Activated naive CD4-positive, alpha-beta T cell treated with anti-CD3 and anti-CD28 coated beads, Interleukin-2, amount 10 ng/mL, durations not matched to agents 7 days and 5 days (primary cell): ENCODE measurements at regions not wholly inside any gene's neighbourhood (a gene's known extent, or its start where the extent isn't known, plus 50 kb on each side); places are given as distances from the start of the nearest gene placed in this dataset.
A peak's percentile ranks its signal among the peaks of the same experiment; 100 is the strongest.
"Not testable (repeated sequence)": the region's sequence is repeated elsewhere in the genome, so short reads cannot be mapped to it uniquely, and the experiment has no call there.

Experiments used
- CTCF ChIA-PET: fragments of 350-600 bp; sonication (Branson Sonifier 250); formaldehyde crosslinking; loops from one replicate; lab custom pipeline; 2021; ENCODE audit warnings: antibody characterized with exemption; lab: Charles Lee
- DNase-seq: peaks from one replicate; pipeline ENCODE4 v3.0.0-alpha.2; 2020
- H3K27ac Mint-ChIP-seq: one replicate; pipeline ENCODE4 v1.8.0; 2021; ENCODE audit warnings: mild to moderate bottlenecking, moderate library complexity, mixed read lengths
- H3K27me3 Mint-ChIP-seq: one replicate; pipeline ENCODE4 v1.8.0; 2021; ENCODE audit warnings: mild to moderate bottlenecking, mixed read lengths
- H3K36me3 Mint-ChIP-seq: one replicate; pipeline ENCODE4 v1.8.0; 2021; ENCODE audit warnings: mixed read lengths
- H3K4me1 Mint-ChIP-seq: one replicate; pipeline ENCODE4 v1.8.0; 2021; ENCODE audit warnings: mixed read lengths
- H3K4me3 Mint-ChIP-seq: one replicate; pipeline ENCODE4 v1.8.0; 2021; ENCODE audit warnings: mild to moderate bottlenecking, moderate library complexity, mixed read lengths
- H3K9me3 Mint-ChIP-seq: one replicate; pipeline ENCODE4 v1.8.0; 2021; ENCODE audit warnings: mixed read lengths

DNA sequence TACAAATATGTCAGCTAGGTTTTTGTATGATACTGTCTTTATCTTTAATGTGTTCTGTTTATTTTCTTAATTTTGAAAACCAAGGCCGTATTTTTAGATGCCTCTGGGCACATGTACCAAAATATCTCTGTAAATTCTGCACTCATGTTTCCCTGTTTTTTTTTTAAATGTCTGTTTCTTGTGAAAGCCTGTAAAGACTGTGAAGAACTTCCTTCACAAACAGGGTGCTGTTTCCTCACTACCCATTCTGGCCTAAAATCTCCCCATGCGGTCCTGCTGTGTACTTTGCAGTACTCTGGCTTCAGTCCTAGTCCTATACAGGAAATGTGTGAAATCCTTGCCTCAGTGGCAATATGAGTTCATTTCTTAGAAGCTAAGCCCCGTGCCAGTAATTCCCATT, 133.4 kb upstream of the ZBTB20 start:
- Mint-ChIP-seq H3K9me3 (no peaks in the 10 kb centered on the region), H3K4me1 (peaks cover 3% of the 10 kb centered on the region), H3K4me3 (no peak overlapping the region), H3K36me3 (no peaks in the 10 kb centered on the region), H3K27me3 (no peaks in the 10 kb centered on the region), H3K27ac (no peak overlapping the region)
- DNase-seq = no peak
- CTCF ChIA-PET = no interaction called here

- H3K9me3 Mint-ChIP-seq = no peaks in the 10 kb centered on the region
- CTCF ChIA-PET = no interaction called here
- peaks cover 3% of the 10 kb centered on the region for H3K4me1 Mint-ChIP-seq
- no peaks in the 10 kb centered on the region for H3K27me3 Mint-ChIP-seq
- H3K27ac Mint-ChIP-seq = no peak overlapping the region
- DNase-seq = no peak
- no peaks in the 10 kb centered on the region for H3K36me3 Mint-ChIP-seq
- no peak overlapping the region for H3K4me3 Mint-ChIP-seq
These were observed 134.9 kb upstream of the ZBTB20 start for GRCh38 chr3:115281697-115282675.

GRCh38 chr3:115284980-115285379, 137.9 kb upstream of the ZBTB20 start:
- Mint-ChIP-seq H3K9me3 (no peaks in the 10 kb centered on the region), H3K27me3 (no peaks in the 10 kb centered on the region), H3K4me3 (no peak overlapping the region), H3K4me1 (peaks cover 3% of the 10 kb centered on the region), H3K27ac (no peak overlapping the region), H3K36me3 (no peaks in the 10 kb centered on the region)
- CTCF ChIA-PET = interaction anchor here (0.6 kb wide), 1 partner anchor 136 kb away, joined by 3 read pairs; no protein-coding TSS in a partner anchor
- DNase-seq = no peak

DNA sequence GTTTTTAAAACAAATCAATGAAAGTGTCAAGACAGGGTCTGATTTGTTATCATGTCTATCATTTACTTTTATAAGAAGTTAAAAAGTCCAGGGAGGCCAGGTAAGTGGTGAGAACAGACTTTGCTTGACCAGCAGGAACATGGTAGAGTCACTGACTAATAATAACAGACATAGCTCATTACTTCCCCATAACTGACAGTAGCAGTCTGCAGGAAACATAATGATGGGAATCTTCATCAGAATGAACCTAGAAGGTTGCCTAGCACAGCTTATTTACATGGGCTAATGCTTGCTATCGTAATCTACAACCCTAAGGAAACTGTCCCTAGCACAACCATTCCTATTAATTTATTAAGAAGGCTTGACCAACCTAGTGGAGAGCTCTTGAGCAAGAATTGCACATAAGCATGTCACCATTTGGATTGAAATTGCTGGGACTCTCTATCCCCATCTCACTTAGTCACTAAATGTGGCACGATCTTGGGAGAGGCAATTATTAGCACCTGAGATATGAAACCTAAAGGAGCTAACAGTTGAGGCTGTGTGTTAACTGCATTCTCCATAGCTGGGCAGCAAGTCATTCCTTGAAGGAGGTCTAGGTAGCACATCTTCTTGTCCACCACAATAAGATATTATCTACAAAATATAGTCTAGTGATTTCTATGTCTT, 139.6 kb upstream of the ZBTB20 start:
- Mint-ChIP-seq H3K4me3 (no peak overlapping the region), H3K4me1 (no peaks in the 10 kb centered on the region), H3K9me3 (no peaks in the 10 kb centered on the region), H3K27ac (no peak overlapping the region), H3K36me3 (no peaks in the 10 kb centered on the region), H3K27me3 (no peaks in the 10 kb centered on the region)
- CTCF ChIA-PET = no interaction called here
- DNase-seq = no peak

DNA sequence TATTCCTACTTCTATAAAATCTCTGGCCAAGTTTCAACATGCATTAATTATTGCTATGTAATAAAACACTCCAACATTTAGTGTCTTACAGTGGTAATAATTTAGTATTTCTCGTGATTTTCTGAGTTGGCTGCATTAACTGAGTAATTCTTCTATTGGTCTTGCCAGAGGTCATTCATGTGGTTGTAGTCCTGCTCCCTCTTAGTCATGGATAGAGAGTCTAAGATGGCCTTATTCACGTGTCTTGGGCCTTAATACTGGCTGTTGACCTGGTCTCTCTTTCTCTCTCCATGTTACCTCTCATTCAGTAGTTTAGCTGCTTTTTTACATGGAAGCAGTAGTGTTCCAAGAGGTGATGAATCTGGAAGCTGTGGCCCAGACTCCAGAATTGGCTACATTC, 140.1 kb upstream of the ZBTB20 start:
- no peak overlapping the region for H3K27ac Mint-ChIP-seq
- H3K4me3 Mint-ChIP-seq = no peak overlapping the region
- H3K9me3 Mint-ChIP-seq = no peaks in the 10 kb centered on the region
- CTCF ChIA-PET = no interaction called here
- H3K4me1 Mint-ChIP-seq = no peaks in the 10 kb centered on the region
- H3K27me3 Mint-ChIP-seq = no peaks in the 10 kb centered on the region
- no peak for DNase-seq
- no peaks in the 10 kb centered on the region for H3K36me3 Mint-ChIP-seq

DNA sequence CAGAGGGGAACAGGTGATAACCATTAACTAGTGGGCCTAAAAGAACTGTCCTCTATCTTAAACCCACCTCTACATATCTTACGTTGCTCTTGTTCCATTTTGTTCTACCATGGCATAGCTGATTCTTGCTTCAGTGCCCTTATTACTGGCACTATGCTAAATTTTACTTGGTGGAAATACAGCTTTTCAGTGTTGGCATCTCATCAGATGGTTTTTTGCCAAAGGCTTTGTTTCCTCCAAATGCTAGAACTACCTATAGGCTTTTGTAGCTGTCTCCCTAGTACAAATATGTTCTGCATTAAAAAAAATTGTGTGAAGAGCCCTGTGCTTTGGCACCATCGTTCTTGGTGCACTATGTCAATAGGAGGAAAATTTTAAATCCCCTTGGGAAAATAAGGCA, 145.0 kb upstream of the ZBTB20 start:
- H3K36me3 Mint-ChIP-seq = no peaks in the 10 kb centered on the region
- no peaks in the 10 kb centered on the region for H3K4me1 Mint-ChIP-seq
- H3K4me3 Mint-ChIP-seq = no peak overlapping the region
- no peaks in the 10 kb centered on the region for H3K9me3 Mint-ChIP-seq
- DNase-seq = no peak
- H3K27ac Mint-ChIP-seq = no peak overlapping the region
- H3K27me3 Mint-ChIP-seq = no peaks in the 10 kb centered on the region
- CTCF ChIA-PET = no interaction called here

- Mint-ChIP-seq H3K36me3 (no peaks in the 10 kb centered on the region), H3K4me1 (no peaks in the 10 kb centered on the region), H3K27ac (no peak overlapping the region), H3K4me3 (no peak overlapping the region), H3K27me3 (no peaks in the 10 kb centered on the region), H3K9me3 (no peaks in the 10 kb centered on the region)
- CTCF ChIA-PET = no interaction called here
- DNase-seq = no peak
These were observed 145.6 kb upstream of the ZBTB20 start for GRCh38 chr3:115292677-115293165.

DNA sequence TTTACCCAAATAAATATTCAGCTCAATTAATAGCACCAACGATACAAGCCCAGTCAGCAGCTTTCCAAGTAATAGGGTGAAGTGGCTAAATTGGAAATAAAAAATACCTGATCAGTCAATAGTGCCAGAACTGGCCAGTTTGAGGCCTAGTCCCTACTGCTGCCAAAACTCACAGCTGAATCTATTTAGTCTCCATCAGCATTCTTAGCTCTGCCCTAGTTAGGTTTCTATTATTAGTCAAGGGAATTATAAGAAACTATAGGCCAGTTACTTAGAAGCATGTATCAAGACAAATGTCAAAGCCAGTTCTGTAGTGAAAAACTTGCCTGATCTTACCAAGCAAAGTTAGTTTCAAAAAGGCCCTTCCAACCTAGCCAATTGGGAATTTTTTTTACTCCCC, 146.2 kb upstream of the ZBTB20 start:
- Mint-ChIP-seq H3K4me3 (no peak overlapping the region), H3K27me3 (no peaks in the 10 kb centered on the region), H3K9me3 (no peaks in the 10 kb centered on the region), H3K36me3 (no peaks in the 10 kb centered on the region), H3K4me1 (no peaks in the 10 kb centered on the region), H3K27ac (no peak overlapping the region)
- CTCF ChIA-PET = no interaction called here
- no peak for DNase-seq

DNA sequence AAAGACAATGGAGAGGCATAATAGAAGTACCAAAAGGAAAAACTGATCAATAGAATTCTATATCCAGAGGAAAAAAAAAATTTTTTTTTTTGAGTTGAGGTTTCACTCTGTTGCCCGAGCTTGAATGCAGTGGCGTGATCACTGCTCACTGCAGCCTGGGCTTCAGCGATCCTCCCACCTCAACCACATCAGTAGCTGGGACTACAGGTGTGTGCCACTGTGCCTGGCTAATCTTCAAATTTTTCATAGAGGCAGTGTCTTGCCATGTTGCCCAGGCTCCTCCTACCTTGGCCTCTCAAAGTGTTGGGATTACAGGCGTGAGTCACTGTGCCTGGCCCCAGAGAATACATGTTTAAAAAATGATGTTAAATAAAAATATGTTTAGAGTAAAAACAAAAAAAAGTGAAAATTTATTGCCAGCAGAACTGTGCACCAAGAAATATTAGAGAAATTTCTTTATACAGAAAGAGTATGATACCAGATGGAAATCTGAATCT, 154.3 kb upstream of the ZBTB20 start:
- Mint-ChIP-seq H3K4me3 (no peak overlapping the region), H3K27me3 (no peaks in the 10 kb centered on the region), H3K9me3 (no peaks in the 10 kb centered on the region), H3K36me3 (no peaks in the 10 kb centered on the region), H3K4me1 (no peaks in the 10 kb centered on the region), H3K27ac (no peak overlapping the region)
- CTCF ChIA-PET = no interaction called here
- DNase-seq = no peak

GRCh38 chr3:115317953-115318352, 170.9 kb upstream of the ZBTB20 start:
- H3K4me1 Mint-ChIP-seq, DNase-seq, H3K9me3 Mint-ChIP-seq, H3K27me3 Mint-ChIP-seq, H3K4me3 Mint-ChIP-seq, H3K27ac Mint-ChIP-seq, CTCF ChIA-PET, H3K36me3 Mint-ChIP-seq: not testable (repeated sequence)

- Mint-ChIP-seq H3K36me3 (no peaks in the 10 kb centered on the region), H3K27me3 (no peaks in the 10 kb centered on the region), H3K27ac (no peak overlapping the region), H3K9me3 (no peaks in the 10 kb centered on the region), H3K4me1 (no peaks in the 10 kb centered on the region), H3K4me3 (no peak overlapping the region)
- DNase-seq = no peak
- CTCF ChIA-PET = no interaction called here
These were observed 174.3 kb upstream of the ZBTB20 start for GRCh38 chr3:115321400-115321805.

GRCh38 chr3:115322901-115323300, 175.8 kb upstream of the ZBTB20 start:
- DNase-seq = no peak
- Mint-ChIP-seq H3K4me3 (no peak overlapping the region), H3K27me3 (no peaks in the 10 kb centered on the region), H3K9me3 (no peaks in the 10 kb centered on the region), H3K36me3 (no peaks in the 10 kb centered on the region), H3K27ac (no peak overlapping the region), H3K4me1 (no peaks in the 10 kb centered on the region)
- CTCF ChIA-PET = no interaction called here

DNA sequence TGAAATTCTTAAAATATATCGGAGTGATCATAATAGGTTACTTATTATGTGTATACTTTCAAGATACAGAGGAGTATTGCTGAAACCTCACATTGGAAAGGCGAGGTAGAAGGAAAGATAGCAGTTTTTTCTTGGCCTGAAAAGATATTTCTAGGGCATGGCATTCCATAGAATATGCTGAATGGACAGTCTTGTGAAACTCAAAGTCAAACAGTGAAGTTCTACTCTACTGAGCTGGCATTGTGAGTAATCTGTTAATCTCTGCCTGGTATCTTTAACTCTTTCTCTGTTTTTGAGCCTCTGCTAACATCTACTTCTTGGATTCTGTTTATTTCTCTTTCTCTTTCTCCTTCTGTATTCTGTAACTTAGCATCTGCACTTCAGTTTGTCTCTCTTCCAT, 176.3 kb upstream of the ZBTB20 start:
- Mint-ChIP-seq H3K27me3 (no peaks in the 10 kb centered on the region), H3K4me3 (no peak overlapping the region), H3K4me1 (no peaks in the 10 kb centered on the region), H3K9me3 (no peaks in the 10 kb centered on the region), H3K27ac (no peak overlapping the region), H3K36me3 (no peaks in the 10 kb centered on the region)
- no peak for DNase-seq
- CTCF ChIA-PET = no interaction called here

DNA sequence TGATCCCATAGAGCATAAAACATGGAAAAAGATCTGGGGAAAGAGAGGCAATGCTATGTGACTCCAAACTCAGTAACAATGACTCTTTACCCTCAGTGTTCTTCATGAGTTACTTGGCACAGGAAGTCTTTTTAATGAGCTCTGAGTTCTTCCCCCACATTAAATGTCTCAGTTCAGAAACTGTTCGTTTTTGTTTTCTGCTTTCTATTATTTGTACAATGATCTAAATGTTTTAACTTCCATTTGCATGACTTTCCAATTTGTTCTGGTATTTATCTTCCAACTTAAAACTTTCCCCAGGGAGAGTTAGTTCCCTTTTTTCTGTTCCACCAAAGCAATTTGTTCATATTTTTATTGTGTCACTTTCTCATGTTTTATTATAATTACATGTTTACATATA, 177.0 kb upstream of the ZBTB20 start:
- no peak overlapping the region for H3K27ac Mint-ChIP-seq
- no peak overlapping the region for H3K4me3 Mint-ChIP-seq
- CTCF ChIA-PET = no interaction called here
- H3K27me3 Mint-ChIP-seq = no peaks in the 10 kb centered on the region
- DNase-seq = no peak
- no peaks in the 10 kb centered on the region for H3K36me3 Mint-ChIP-seq
- H3K9me3 Mint-ChIP-seq = no peaks in the 10 kb centered on the region
- no peaks in the 10 kb centered on the region for H3K4me1 Mint-ChIP-seq

DNA sequence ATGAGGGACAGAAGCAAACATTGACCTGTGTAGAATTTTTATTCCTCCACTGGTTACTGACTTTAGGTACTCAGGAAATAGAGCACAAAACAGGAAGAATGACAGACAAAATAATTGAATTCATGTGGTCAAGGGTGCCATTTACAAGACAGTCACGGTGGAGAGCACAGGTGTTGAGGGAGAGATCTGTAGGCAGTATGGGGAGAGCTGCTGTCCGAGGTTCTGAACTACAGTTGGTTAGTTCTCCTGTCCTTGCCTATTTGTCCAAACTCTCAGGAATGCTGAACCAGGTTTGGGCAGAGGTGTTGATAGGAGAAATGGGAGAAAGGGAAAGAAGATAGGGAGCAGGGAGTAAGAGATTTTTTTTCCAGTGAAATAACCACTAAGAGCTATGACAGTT, 178.5 kb upstream of the ZBTB20 start:
- Mint-ChIP-seq H3K4me3 (no peak overlapping the region), H3K9me3 (no peaks in the 10 kb centered on the region), H3K36me3 (no peaks in the 10 kb centered on the region), H3K27ac (no peak overlapping the region), H3K4me1 (no peaks in the 10 kb centered on the region), H3K27me3 (no peaks in the 10 kb centered on the region)
- CTCF ChIA-PET = no interaction called here
- DNase-seq = peak; percentile 31
